Fibroblast of the aortic adventitia (primary cell): ENCODE measurements at regions not wholly inside any gene's neighbourhood (a gene's known extent, or its start where the extent isn't known, plus 50 kb on each side); places are given as distances from the start of the nearest gene placed in this dataset.

Experiments used
- DNase-seq: peaks from one replicate; pipeline ENCODE4 v3.0.0-alpha.2; 2010; ENCODE audit warnings: low read depth
- H3K4me3 ChIP-seq: 2 replicates; pipeline ENCODE4 v1.5.1; 2011; ENCODE audit warnings: low read depth, mild to moderate bottlenecking, control low read depth, low read length, moderate library complexity
- CTCF ChIP-seq: IDR thresholded peaks from 2 replicates; pipeline ENCODE4 v1.5.1; 2011; ENCODE audit warnings: mild to moderate bottlenecking, low read length, control low read depth, inconsistent platforms; ENCODE audit not compliant: insufficient read depth

GRCh38 chr10:110443239-110444003 is 54.3 kb upstream of the DUSP5 start:
- H3K4me3 ChIP-seq: no peak overlapping the region
- DNase-seq: no peak
- no peak for TF ChIP-seq CTCF

- no peak for DNase-seq
- no peak overlapping the region for H3K4me3 ChIP-seq
- TF ChIP-seq CTCF: no peak
Measured at GRCh38 chr10:110444004-110444337, 53.7 kb upstream of the DUSP5 start.

- DNase-seq: no peak
- H3K4me3 ChIP-seq: no peak overlapping the region
- no peak for TF ChIP-seq CTCF
Measured at GRCh38 chr10:110445871-110446270, 51.8 kb upstream of the DUSP5 start.

GRCh38 chr10:110446277-110446676 is 51.4 kb upstream of the DUSP5 start:
- no peak overlapping the region for H3K4me3 ChIP-seq
- TF ChIP-seq CTCF: no peak
- no peak for DNase-seq

GRCh38 chr10:110446954-110447608 is 50.6 kb upstream of the DUSP5 start:
- peak; percentile 41 for TF ChIP-seq CTCF
- no peak overlapping the region for H3K4me3 ChIP-seq
- peak; percentile 95 for DNase-seq

GRCh38 chr10:110447886-110448285 is 49.8 kb upstream of the DUSP5 start:
- no peak overlapping the region for H3K4me3 ChIP-seq
- DNase-seq: no peak
- TF ChIP-seq CTCF: no peak
